CD4-positive, alpha-beta T cell (primary cell): ENCODE measurements at regions not wholly inside any gene's neighbourhood (a gene's known extent, or its start where the extent isn't known, plus 50 kb on each side); places are given as distances from the start of the nearest gene placed in this dataset.

Experiments used
- ATAC-seq: fragments of 200-7000 bp; cut with Tn5 transposase; one replicate; pipeline ENCODE4 v1.10.0; 2022; ENCODE audit warnings: mild to moderate bottlenecking; ENCODE audit not compliant: poor library complexity
- CTCF ChIA-PET: fragments of 350-600 bp; sonication (Branson Sonifier 250); formaldehyde crosslinking; loops from one replicate; lab custom pipeline; 2021; ENCODE audit warnings: antibody characterized with exemption, inconsistent platforms; lab: Charles Lee
- POLR2A ChIA-PET: fragments of 350-600 bp; sonication (Branson Sonifier 250); formaldehyde crosslinking; loops from one replicate; lab custom pipeline; 2021; ENCODE audit warnings: antibody characterized with exemption, inconsistent platforms; lab: Charles Lee
- DNase-seq, 14 experiments: peaks; one replicate each; pipeline ENCODE4 v3.0.0-alpha.2; 2013 to 2020; ENCODE audit warnings: mixed read lengths in 2 of 14
- H3K27ac ChIP-seq, 2 donors: one replicate each; pipeline versions ENCODE4 v1.5.1 to v1.7.0; 2013; ENCODE audit warnings: low read length in 2 of 2, low read depth in 1 of 2, mild to moderate bottlenecking in 1 of 2
- H3K27me3 ChIP-seq, 2 experiments: 1 replicate in 1 of 2; 2 replicates in 1 of 2; pipeline versions ENCODE4 v1.6.1 to v1.7.0; 2013; ENCODE audit warnings: low read length in 2 of 2, control low read depth in 1 of 2, mild to moderate bottlenecking in 1 of 2, moderate library complexity in 1 of 2; ENCODE audit not compliant: insufficient read depth in 2 of 2, control insufficient read depth in 1 of 2
- H3K36me3 ChIP-seq: one replicate; pipeline ENCODE4 v1.6.1; 2013; ENCODE audit warnings: low read length, control low read depth; ENCODE audit not compliant: insufficient read depth
- H3K4me1 ChIP-seq: one replicate; pipeline ENCODE4 v1.6.1; 2013; ENCODE audit warnings: low read length, control low read depth; ENCODE audit not compliant: insufficient read depth
- H3K4me3 ChIP-seq: one replicate; pipeline ENCODE4 v1.5.1; 2013; ENCODE audit warnings: mild to moderate bottlenecking, low read length, moderate library complexity
- H3K9me3 ChIP-seq, 2 experiments: 1 replicate in 1 of 2; 2 replicates in 1 of 2; pipeline versions ENCODE4 v1.6.1 to v1.7.0; 2013; ENCODE audit warnings: low read length in 2 of 2, mild to moderate bottlenecking in 2 of 2, control low read depth in 1 of 2, moderate library complexity in 1 of 2; ENCODE audit not compliant: control insufficient read depth in 1 of 2, insufficient read depth in 1 of 2
- H3K27ac Mint-ChIP-seq: one replicate; pipeline ENCODE4 v1.8.0; 2020; ENCODE audit warnings: mixed read lengths
- H3K27me3 Mint-ChIP-seq: one replicate; pipeline ENCODE4 v1.8.0; 2021; ENCODE audit warnings: mixed read lengths
- H3K36me3 Mint-ChIP-seq: one replicate; pipeline ENCODE4 v1.8.0; 2021; ENCODE audit warnings: low read depth, mixed read lengths
- H3K4me1 Mint-ChIP-seq: one replicate; pipeline ENCODE4 v1.8.0; 2021; ENCODE audit warnings: low read depth, mixed read lengths
- H3K4me3 Mint-ChIP-seq: one replicate; pipeline ENCODE4 v1.8.0; 2020; ENCODE audit warnings: mild to moderate bottlenecking, mixed read lengths
- H3K9me3 Mint-ChIP-seq: one replicate; pipeline ENCODE4 v1.8.0; 2020; ENCODE audit warnings: mixed read lengths
- intact Hi-C, 2 experiments: fragments of 100-400 bp; cut with DNase I in 1 of 2; cut with micrococcal nuclease in 1 of 2; formaldehyde crosslinking; loops; one replicate each; pipeline versions ENCODE4 v1.15.1 to v1.9.0; 2023 to 2025; cut with DNase I, micrococcal nuclease
- TF ChIP-seq, protein P1 (sequence below): fragments of 200-600 bp; IDR thresholded peaks from one replicate; pipeline ENCODE4 v1.8.0; 2022; ENCODE audit warnings: antibody characterized with exemption, mild to moderate bottlenecking

DNA sequence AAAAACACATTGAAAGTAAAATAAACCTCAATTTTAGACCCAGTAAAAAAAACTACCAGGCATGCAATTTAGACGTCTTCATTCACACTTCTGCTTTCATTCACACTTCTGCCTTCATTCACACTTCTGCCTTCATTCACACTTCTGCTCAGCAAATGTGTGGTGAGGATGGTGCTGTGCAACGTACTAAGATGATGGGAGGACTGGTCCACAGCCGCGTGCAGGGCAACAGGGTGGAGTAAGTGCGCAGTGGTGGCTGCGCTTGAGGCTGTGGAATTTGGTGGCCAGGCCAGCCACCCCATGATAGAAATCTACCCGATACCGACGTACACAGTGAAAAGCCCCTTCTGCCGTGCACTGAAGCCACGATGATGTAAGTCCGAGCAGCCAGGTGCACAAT, 114.3 kb upstream of the CD93 start:
- ATAC-seq (no peak), DNase-seq (peak in 3 of 14 experiments; percentile 5 to 33 (median 28))
- Mint-ChIP-seq H3K27ac (no peak overlapping the region), H3K9me3 (no peaks in the 10 kb centered on the region), H3K4me1 (no peaks in the 10 kb centered on the region), H3K27me3 (peaks cover 10% of the 10 kb centered on the region), H3K4me3 (no peak overlapping the region), H3K36me3 (no peaks in the 10 kb centered on the region)
- POLR2A ChIA-PET, result no interaction called here
- Histone ChIP-seq H3K27me3 (peaks cover 0 to 3% of the 10 kb centered on the region in 2 experiments), H3K4me1 (no peaks in the 10 kb centered on the region), H3K4me3 (no peak overlapping the region), H3K9me3 (peaks cover 0 to 6% of the 10 kb centered on the region in 2 experiments), H3K27ac (no peak overlapping the region), H3K36me3 (no peaks in the 10 kb centered on the region)
- TF ChIP-seq, protein P1, sequence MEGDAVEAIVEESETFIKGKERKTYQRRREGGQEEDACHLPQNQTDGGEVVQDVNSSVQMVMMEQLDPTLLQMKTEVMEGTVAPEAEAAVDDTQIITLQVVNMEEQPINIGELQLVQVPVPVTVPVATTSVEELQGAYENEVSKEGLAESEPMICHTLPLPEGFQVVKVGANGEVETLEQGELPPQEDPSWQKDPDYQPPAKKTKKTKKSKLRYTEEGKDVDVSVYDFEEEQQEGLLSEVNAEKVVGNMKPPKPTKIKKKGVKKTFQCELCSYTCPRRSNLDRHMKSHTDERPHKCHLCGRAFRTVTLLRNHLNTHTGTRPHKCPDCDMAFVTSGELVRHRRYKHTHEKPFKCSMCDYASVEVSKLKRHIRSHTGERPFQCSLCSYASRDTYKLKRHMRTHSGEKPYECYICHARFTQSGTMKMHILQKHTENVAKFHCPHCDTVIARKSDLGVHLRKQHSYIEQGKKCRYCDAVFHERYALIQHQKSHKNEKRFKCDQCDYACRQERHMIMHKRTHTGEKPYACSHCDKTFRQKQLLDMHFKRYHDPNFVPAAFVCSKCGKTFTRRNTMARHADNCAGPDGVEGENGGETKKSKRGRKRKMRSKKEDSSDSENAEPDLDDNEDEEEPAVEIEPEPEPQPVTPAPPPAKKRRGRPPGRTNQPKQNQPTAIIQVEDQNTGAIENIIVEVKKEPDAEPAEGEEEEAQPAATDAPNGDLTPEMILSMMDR, result no peak
- intact Hi-C loops, result no loop called here
- CTCF ChIA-PET, result no interaction called here

DNA sequence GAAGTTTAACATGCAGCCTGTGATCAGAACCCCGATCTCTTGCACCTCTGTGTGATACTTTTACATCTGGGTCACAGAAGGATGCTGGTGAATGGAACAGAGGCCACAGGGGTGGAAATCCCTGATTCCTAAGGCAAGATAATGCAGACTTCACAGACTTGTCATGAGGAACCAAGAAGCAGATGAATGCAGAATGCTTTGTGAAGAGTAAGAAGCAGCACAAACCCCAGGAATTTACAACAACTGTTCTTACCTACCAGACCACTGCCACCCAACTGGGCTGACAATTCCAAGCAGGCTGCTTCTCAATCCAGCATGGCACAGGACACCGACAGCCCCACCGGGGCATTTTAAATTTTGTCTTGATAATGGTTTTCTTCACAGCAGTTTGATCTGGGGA, 113.2 kb upstream of the CD93 start:
- intact Hi-C loops, result no loop called here
- Mint-ChIP-seq H3K4me3 (no peak overlapping the region), H3K4me1 (no peaks in the 10 kb centered on the region), H3K36me3 (no peaks in the 10 kb centered on the region), H3K27me3 (peaks cover 10% of the 10 kb centered on the region), H3K27ac (no peak overlapping the region), H3K9me3 (no peaks in the 10 kb centered on the region)
- peaks cover 0 to 6% of the 10 kb centered on the region in 2 experiments for H3K9me3 ChIP-seq
- ChIA-PET POLR2A (no interaction called here), CTCF (no interaction called here)
- no peak for ATAC-seq
- H3K27ac ChIP-seq, result no peak overlapping the region
- peaks cover 0 to 3% of the 10 kb centered on the region in 2 experiments for H3K27me3 ChIP-seq
- TF ChIP-seq, protein P1, result no peak
- no peaks in the 10 kb centered on the region for H3K4me1 ChIP-seq
- DNase-seq, result no peak
- H3K4me3 ChIP-seq, result no peak overlapping the region
- no peaks in the 10 kb centered on the region for H3K36me3 ChIP-seq

DNA sequence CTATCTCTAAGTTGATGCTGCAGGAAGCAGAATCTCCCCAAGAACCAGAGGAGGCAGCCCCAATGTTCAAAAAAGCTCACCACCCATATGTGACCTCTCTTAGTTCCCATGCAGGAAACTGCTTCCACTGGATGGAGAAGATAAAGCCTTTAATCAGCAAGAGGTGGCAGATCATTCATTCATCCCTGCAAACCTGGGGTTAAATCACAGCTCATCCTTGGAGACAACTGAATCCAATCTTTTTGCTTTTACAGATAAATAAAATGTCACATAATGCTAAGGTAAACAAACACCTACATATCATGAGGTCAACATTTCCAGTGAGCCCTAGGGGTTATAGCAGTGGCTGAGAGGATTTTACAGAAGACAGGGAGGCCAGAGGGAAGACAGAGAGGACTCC, 112.7 kb upstream of the CD93 start:
- H3K27me3 ChIP-seq, result peaks cover 0 to 3% of the 10 kb centered on the region in 2 experiments
- DNase-seq (no peak), ATAC-seq (no peak)
- H3K27ac ChIP-seq, result no peak overlapping the region
- H3K36me3 ChIP-seq, result no peaks in the 10 kb centered on the region
- no peak overlapping the region for H3K4me3 ChIP-seq
- Mint-ChIP-seq H3K4me1 (no peaks in the 10 kb centered on the region), H3K9me3 (no peaks in the 10 kb centered on the region), H3K36me3 (no peaks in the 10 kb centered on the region), H3K27ac (no peak overlapping the region), H3K27me3 (peaks cover 10% of the 10 kb centered on the region), H3K4me3 (no peak overlapping the region)
- ChIA-PET POLR2A (no interaction called here), CTCF (no interaction called here)
- intact Hi-C loops, result no loop called here
- peaks cover 0 to 6% of the 10 kb centered on the region in 2 experiments for H3K9me3 ChIP-seq
- TF ChIP-seq, protein P1, result no peak
- H3K4me1 ChIP-seq, result no peaks in the 10 kb centered on the region
